Liver (tissue), 8 donors: ENCODE measurements at regions not wholly inside any gene's neighbourhood (a gene's known extent, or its start where the extent isn't known, plus 50 kb on each side); places are given as distances from the start of the nearest gene placed in this dataset.

Experiments
- DNase-seq: peaks from one replicate; pipeline ENCODE4 v3.0.0-alpha.2; 2017; ENCODE audit warnings: low spot score
- H3K27ac ChIP-seq, 2 donors: one replicate each; pipeline ENCODE4 v1.7.0; 2013; ENCODE audit warnings: inconsistent platforms in 2 of 2, low read length in 2 of 2, control low read depth in 1 of 2, low read depth in 1 of 2, mild to moderate bottlenecking in 1 of 2
- H3K27me3 ChIP-seq, 4 donors: one replicate each; pipeline versions ENCODE4 v1.6.1 to v1.7.0; 2013; ENCODE audit warnings: low read length in 3 of 4, inconsistent platforms in 1 of 4, mild to moderate bottlenecking in 1 of 4, moderate library complexity in 1 of 4; ENCODE audit not compliant: control insufficient read depth in 4 of 4, insufficient read depth in 4 of 4
- H3K36me3 ChIP-seq, 4 donors: one replicate each; pipeline versions ENCODE4 v1.6.1 to v1.7.0; 2013; ENCODE audit warnings: low read length in 3 of 4, mild to moderate bottlenecking in 3 of 4, low read depth in 1 of 4, moderate library complexity in 1 of 4; ENCODE audit not compliant: control insufficient read depth in 4 of 4, insufficient read depth in 3 of 4
- H3K4me1 ChIP-seq, 4 donors: one replicate each; pipeline versions ENCODE4 v1.6.1 to v1.7.0; 2013; ENCODE audit warnings: low read length in 3 of 4, mild to moderate bottlenecking in 3 of 4, moderate library complexity in 1 of 4; ENCODE audit not compliant: control insufficient read depth in 4 of 4, insufficient read depth in 4 of 4
- H3K4me3 ChIP-seq, 3 donors: one replicate each; pipeline versions ENCODE4 v1.6.1 to v1.7.0; 2013; ENCODE audit warnings: low read length in 3 of 3, control low read depth in 1 of 3, low read depth in 1 of 3, mild to moderate bottlenecking in 1 of 3
- H3K9ac ChIP-seq, 2 donors: one replicate each; pipeline ENCODE4 v1.7.0; 2013; ENCODE audit warnings: low read length in 2 of 2, mild to moderate bottlenecking in 2 of 2, moderate library complexity in 2 of 2, control low read depth in 1 of 2, low read depth in 1 of 2
- H3K9me3 ChIP-seq, 4 donors: one replicate each; pipeline versions ENCODE4 v1.6.1 to v1.7.0; 2013; ENCODE audit warnings: low read length in 3 of 4; ENCODE audit not compliant: control insufficient read depth in 4 of 4
- ATF3 ChIP-seq: IDR thresholded peaks from 2 replicates; pipeline ENCODE4 v1.6.1; 2016; ENCODE audit warnings: antibody characterized with exemption
- EGR1 ChIP-seq, 2 donors: IDR thresholded peaks; 2 replicates each; pipeline ENCODE4 v1.6.1; 2016 to 2018; ENCODE audit warnings: antibody characterized with exemption in 2 of 2, low read depth in 2 of 2
- FOXA1 ChIP-seq: IDR thresholded peaks from 2 replicates; pipeline ENCODE4 v1.6.1; 2016; ENCODE audit warnings: antibody characterized with exemption
- FOXA2 ChIP-seq: IDR thresholded peaks from 2 replicates; pipeline ENCODE4 v1.6.1; 2016; ENCODE audit warnings: antibody characterized with exemption
- GABPA ChIP-seq, 2 donors: IDR thresholded peaks in 1 of 2; conservative IDR thresholded peaks in 1 of 2; 2 replicates each; pipeline ENCODE4 v1.6.1; 2016; ENCODE audit warnings: antibody characterized with exemption in 2 of 2, mild to moderate bottlenecking in 1 of 2, moderate library complexity in 1 of 2
- HNF4G ChIP-seq: IDR thresholded peaks from 2 replicates; pipeline ENCODE4 v1.6.1; 2016; ENCODE audit warnings: antibody characterized with exemption
- JUND ChIP-seq, 2 donors: IDR thresholded peaks; 2 replicates each; pipeline ENCODE4 v1.6.1; 2016; ENCODE audit warnings: antibody characterized with exemption in 2 of 2
- NR2F2 ChIP-seq: IDR thresholded peaks from 2 replicates; pipeline ENCODE4 v1.6.1; 2016; ENCODE audit warnings: antibody characterized with exemption
- RAD21 ChIP-seq, 2 donors: IDR thresholded peaks; 2 replicates each; pipeline ENCODE4 v1.6.1; 2016; ENCODE audit warnings: antibody characterized with exemption in 2 of 2, mild to moderate bottlenecking in 2 of 2
- RXRA ChIP-seq, 2 donors: IDR thresholded peaks; 2 replicates each; pipeline ENCODE4 v1.6.1; 2017 to 2018; ENCODE audit warnings: antibody characterized with exemption in 2 of 2, mild to moderate bottlenecking in 1 of 2
- SP1 ChIP-seq: IDR thresholded peaks from 2 replicates; pipeline ENCODE4 v1.6.1; 2018; ENCODE audit warnings: antibody characterized with exemption, mild to moderate bottlenecking
- TAF1 ChIP-seq: conservative IDR thresholded peaks from 2 replicates; pipeline ENCODE4 v1.6.1; 2016; ENCODE audit warnings: antibody characterized with exemption, mild to moderate bottlenecking
- YY1 ChIP-seq: IDR thresholded peaks from 2 replicates; pipeline ENCODE4 v1.6.1; 2016; ENCODE audit warnings: antibody characterized with exemption, mild to moderate bottlenecking
- WGBS: extraction: QIAGEN DNeasy Blood & Tissue Kit; methylation state at CpG from one replicate; pipeline ENCODE4 v1.1.7; 2013; 5-methylcytosine and 5-hydroxymethylcytosine counted together
- TF ChIP-seq, protein P1 (sequence below): fragments of 150-350 bp; IDR thresholded peaks from 2 replicates; pipeline ENCODE4 v1.5.1; 2017; ENCODE audit warnings: improper control_type of control experiment, low read depth, low read length; ENCODE audit not compliant: missing input control
- TF ChIP-seq, protein P2 (sequence below): IDR thresholded peaks from 2 replicates; pipeline ENCODE4 v1.6.1; 2016; ENCODE audit warnings: antibody characterized with exemption
- TF ChIP-seq, protein P3 (sequence below): IDR thresholded peaks from 2 replicates; pipeline ENCODE4 v1.6.1; 2016; ENCODE audit warnings: antibody characterized with exemption, mild to moderate bottlenecking
- TF ChIP-seq, protein P4 (sequence below): IDR thresholded peaks from 2 replicates; pipeline ENCODE4 v1.6.1; 2016; ENCODE audit warnings: antibody characterized with exemption
- donor health status: healthy.
- donor health status: healthy.
- donor health status: healthy.
- donor health status: healthy.
- donor health status: healthy.

GRCh38 chr6:45800911-45801310 is 214.7 kb downstream of the CLIC5 start:
- no peak for TF ChIP-seq YY1
- TF ChIP-seq, protein P1, sequence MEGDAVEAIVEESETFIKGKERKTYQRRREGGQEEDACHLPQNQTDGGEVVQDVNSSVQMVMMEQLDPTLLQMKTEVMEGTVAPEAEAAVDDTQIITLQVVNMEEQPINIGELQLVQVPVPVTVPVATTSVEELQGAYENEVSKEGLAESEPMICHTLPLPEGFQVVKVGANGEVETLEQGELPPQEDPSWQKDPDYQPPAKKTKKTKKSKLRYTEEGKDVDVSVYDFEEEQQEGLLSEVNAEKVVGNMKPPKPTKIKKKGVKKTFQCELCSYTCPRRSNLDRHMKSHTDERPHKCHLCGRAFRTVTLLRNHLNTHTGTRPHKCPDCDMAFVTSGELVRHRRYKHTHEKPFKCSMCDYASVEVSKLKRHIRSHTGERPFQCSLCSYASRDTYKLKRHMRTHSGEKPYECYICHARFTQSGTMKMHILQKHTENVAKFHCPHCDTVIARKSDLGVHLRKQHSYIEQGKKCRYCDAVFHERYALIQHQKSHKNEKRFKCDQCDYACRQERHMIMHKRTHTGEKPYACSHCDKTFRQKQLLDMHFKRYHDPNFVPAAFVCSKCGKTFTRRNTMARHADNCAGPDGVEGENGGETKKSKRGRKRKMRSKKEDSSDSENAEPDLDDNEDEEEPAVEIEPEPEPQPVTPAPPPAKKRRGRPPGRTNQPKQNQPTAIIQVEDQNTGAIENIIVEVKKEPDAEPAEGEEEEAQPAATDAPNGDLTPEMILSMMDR, result no peak
- TF ChIP-seq JUND (IDR thresholded peaks at IDR 0.05), result no peak
- TF ChIP-seq, protein P2, sequence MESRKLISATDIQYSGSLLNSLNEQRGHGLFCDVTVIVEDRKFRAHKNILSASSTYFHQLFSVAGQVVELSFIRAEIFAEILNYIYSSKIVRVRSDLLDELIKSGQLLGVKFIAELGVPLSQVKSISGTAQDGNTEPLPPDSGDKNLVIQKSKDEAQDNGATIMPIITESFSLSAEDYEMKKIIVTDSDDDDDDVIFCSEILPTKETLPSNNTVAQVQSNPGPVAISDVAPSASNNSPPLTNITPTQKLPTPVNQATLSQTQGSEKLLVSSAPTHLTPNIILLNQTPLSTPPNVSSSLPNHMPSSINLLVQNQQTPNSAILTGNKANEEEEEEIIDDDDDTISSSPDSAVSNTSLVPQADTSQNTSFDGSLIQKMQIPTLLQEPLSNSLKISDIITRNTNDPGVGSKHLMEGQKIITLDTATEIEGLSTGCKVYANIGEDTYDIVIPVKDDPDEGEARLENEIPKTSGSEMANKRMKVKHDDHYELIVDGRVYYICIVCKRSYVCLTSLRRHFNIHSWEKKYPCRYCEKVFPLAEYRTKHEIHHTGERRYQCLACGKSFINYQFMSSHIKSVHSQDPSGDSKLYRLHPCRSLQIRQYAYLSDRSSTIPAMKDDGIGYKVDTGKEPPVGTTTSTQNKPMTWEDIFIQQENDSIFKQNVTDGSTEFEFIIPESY, result no peak
- TF ChIP-seq NR2F2, result no peak
- no peak for TF ChIP-seq EGR1 (IDR thresholded peaks at IDR 0.05; ENCODE audit: low read depth in 2 of 2)
- no peak for TF ChIP-seq FOXA2
- no peak for TF ChIP-seq TAF1
- no peak for TF ChIP-seq HNF4G
- no peak for TF ChIP-seq SP1
- no peak for TF ChIP-seq FOXA1
- TF ChIP-seq, protein P3, sequence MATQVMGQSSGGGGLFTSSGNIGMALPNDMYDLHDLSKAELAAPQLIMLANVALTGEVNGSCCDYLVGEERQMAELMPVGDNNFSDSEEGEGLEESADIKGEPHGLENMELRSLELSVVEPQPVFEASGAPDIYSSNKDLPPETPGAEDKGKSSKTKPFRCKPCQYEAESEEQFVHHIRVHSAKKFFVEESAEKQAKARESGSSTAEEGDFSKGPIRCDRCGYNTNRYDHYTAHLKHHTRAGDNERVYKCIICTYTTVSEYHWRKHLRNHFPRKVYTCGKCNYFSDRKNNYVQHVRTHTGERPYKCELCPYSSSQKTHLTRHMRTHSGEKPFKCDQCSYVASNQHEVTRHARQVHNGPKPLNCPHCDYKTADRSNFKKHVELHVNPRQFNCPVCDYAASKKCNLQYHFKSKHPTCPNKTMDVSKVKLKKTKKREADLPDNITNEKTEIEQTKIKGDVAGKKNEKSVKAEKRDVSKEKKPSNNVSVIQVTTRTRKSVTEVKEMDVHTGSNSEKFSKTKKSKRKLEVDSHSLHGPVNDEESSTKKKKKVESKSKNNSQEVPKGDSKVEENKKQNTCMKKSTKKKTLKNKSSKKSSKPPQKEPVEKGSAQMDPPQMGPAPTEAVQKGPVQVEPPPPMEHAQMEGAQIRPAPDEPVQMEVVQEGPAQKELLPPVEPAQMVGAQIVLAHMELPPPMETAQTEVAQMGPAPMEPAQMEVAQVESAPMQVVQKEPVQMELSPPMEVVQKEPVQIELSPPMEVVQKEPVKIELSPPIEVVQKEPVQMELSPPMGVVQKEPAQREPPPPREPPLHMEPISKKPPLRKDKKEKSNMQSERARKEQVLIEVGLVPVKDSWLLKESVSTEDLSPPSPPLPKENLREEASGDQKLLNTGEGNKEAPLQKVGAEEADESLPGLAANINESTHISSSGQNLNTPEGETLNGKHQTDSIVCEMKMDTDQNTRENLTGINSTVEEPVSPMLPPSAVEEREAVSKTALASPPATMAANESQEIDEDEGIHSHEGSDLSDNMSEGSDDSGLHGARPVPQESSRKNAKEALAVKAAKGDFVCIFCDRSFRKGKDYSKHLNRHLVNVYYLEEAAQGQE, result no peak
- no peak for TF ChIP-seq RXRA (IDR thresholded peaks at IDR 0.05)
- TF ChIP-seq, protein P4, sequence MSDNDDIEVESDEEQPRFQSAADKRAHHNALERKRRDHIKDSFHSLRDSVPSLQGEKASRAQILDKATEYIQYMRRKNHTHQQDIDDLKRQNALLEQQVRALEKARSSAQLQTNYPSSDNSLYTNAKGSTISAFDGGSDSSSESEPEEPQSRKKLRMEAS, result no peak
- TF ChIP-seq GABPA (IDR thresholded peaks at IDR 0.05 in 1 of 2, conservative IDR thresholded peaks at IDR 0.05 in 1 of 2), result no peak
- no peak for TF ChIP-seq ATF3
- no peak for TF ChIP-seq RAD21 (IDR thresholded peaks at IDR 0.05)
- 44% methylated on average over 5 of the region's 5 CpGs for WGBS

DNA sequence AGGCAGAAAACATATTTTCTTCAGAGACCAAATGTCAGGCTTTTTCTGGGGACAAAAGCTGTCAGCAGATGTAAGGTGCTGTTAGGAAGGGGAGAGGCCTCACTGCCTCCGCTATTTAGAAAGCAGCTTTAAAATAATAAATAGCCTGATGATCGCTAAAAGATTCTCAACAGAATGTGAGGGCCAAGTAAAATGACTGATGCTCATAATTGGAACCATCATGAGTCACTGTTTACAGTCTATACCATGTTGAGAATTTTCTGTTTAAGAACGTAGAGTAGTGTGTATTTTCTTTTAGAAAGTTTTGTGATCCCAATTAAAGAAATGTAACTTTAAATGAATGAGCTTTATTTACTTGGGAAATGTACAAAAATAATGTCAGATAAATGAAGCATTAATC is 220.0 kb downstream of the CLIC5 start:
- Histone ChIP-seq H3K4me3 (no peak overlapping the region), H3K27me3 (peaks cover 0 to 5% (median under 1%) of the 10 kb centered on the region in 4 donors), H3K9ac (no peak overlapping the region), H3K4me1 (no peaks in the 10 kb centered on the region), H3K9me3 (no peaks in the 10 kb centered on the region), H3K36me3 (no peaks in the 10 kb centered on the region), H3K27ac (no peak overlapping the region)
- TF ChIP-seq, protein P1, result no peak
- TF ChIP-seq FOXA2 (no peak), YY1 (no peak), NR2F2 (no peak), JUND (IDR thresholded peaks at IDR 0.05) (no peak), ATF3 (no peak), RAD21 (IDR thresholded peaks at IDR 0.05) (no peak)
- no peak for DNase-seq
- WGBS, result 94% methylated on average over 3 of the region's 3 CpGs

More at GRCh38 chr6:45800911-45801310, 214.7 kb downstream of the CLIC5 start:
- no peaks in the 10 kb centered on the region for H3K36me3 ChIP-seq
- no peak overlapping the region for H3K4me3 ChIP-seq
- H3K9ac ChIP-seq, result no peak overlapping the region
- no peaks in the 10 kb centered on the region for H3K9me3 ChIP-seq
- H3K27ac ChIP-seq, result no peak overlapping the region
- DNase-seq, result no peak
- no peaks in the 10 kb centered on the region for H3K4me1 ChIP-seq
- peaks cover 0 to 9% (median 0%) of the 10 kb centered on the region in 4 donors for H3K27me3 ChIP-seq
